ENCODE measurements at regions not wholly inside any gene's neighbourhood (a gene's known extent, or its start where the extent isn't known, plus 50 kb on each side); places are given as distances from the start of the nearest gene placed in this dataset.
A peak's percentile ranks its signal among the peaks of the same experiment; 100 is the strongest.
"Not testable (repeated sequence)": the region's sequence is repeated elsewhere in the genome, so short reads cannot be mapped to it uniquely, and the experiment has no call there.

- H3K4me3 Mint-ChIP-seq, result no peak overlapping the region
- peaks cover 7% of the 10 kb centered on the region for H3K4me1 Mint-ChIP-seq
- no peaks in the 10 kb centered on the region for H3K9me3 ChIP-seq (ENCODE audit: control insufficient read depth, low read length, poor library complexity, severe bottlenecking)
- ATAC-seq (no peak), DNase-seq (no peak)
- H3K27ac Mint-ChIP-seq, result no peak overlapping the region
- H3K27me3 Mint-ChIP-seq, result peaks cover 9% of the 10 kb centered on the region
- H3K36me3 Mint-ChIP-seq (ENCODE audit: low read depth), result no peaks in the 10 kb centered on the region
These were observed 218.4 kb downstream of the MREG start for GRCh38 chr2:215794829-215795546.

DNA sequence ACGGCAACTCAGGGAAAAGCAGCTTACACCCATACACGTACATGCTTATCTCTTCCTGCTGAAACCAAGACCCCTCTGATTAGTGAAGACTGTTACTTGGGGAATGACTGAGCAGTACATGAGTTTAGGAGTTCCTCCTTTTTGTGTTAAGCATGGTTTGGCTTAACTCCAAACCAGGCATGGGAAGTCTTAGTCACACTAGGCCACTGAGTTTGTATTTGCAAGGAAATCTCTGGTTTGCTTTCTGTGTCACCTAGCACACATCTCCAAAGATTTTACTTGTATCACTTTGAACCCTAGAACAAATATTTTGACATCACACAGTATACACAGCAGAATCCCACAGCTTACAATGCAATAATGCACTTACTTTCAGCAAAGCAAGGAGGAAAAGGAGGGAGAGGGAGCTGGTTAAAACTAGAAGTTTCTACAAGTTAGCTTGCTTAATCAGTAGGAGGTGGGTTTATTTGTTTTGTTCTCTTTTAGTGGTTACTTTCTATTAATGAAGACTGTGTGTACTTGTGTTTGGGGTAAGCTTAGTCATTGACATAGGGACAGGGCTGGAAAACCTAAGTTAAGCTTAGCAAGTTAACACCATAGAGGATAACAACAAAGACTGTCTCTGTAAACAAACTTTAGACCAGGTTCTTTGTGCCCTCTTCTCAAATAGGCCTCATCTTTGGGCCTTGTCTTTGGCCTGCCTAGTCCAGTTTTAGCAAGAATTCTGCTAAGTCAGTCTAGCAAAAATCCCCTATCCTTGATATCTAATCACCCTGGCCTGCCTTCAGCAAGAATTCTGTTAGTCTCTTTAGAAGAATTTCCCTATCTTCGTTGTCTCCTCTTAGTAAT lies 219.4 kb downstream of the MREG start:
- Mint-ChIP-seq H3K4me3 (peak overlapping the region; percentile 22), H3K27me3 (peaks cover 9% of the 10 kb centered on the region), H3K4me1 (peaks cover 7% of the 10 kb centered on the region), H3K36me3 (ENCODE audit: low read depth) (no peaks in the 10 kb centered on the region), H3K27ac (no peak overlapping the region)
- ATAC-seq, result peak; percentile 23
- no peak for DNase-seq
- no peaks in the 10 kb centered on the region for H3K9me3 ChIP-seq (ENCODE audit: control insufficient read depth, low read length, poor library complexity, severe bottlenecking)

- DNase-seq, result no peak
- Mint-ChIP-seq H3K4me3 (no peak overlapping the region), H3K4me1 (peaks cover 7% of the 10 kb centered on the region), H3K36me3 (ENCODE audit: low read depth) (no peaks in the 10 kb centered on the region), H3K27ac (no peak overlapping the region), H3K27me3 (peaks cover 4% of the 10 kb centered on the region)
- H3K9me3 ChIP-seq (ENCODE audit: control insufficient read depth, low read length, poor library complexity, severe bottlenecking), result no peaks in the 10 kb centered on the region
- ATAC-seq, result no peak
These were observed 221.8 kb downstream of the MREG start for GRCh38 chr2:215791481-215791937.

DNA sequence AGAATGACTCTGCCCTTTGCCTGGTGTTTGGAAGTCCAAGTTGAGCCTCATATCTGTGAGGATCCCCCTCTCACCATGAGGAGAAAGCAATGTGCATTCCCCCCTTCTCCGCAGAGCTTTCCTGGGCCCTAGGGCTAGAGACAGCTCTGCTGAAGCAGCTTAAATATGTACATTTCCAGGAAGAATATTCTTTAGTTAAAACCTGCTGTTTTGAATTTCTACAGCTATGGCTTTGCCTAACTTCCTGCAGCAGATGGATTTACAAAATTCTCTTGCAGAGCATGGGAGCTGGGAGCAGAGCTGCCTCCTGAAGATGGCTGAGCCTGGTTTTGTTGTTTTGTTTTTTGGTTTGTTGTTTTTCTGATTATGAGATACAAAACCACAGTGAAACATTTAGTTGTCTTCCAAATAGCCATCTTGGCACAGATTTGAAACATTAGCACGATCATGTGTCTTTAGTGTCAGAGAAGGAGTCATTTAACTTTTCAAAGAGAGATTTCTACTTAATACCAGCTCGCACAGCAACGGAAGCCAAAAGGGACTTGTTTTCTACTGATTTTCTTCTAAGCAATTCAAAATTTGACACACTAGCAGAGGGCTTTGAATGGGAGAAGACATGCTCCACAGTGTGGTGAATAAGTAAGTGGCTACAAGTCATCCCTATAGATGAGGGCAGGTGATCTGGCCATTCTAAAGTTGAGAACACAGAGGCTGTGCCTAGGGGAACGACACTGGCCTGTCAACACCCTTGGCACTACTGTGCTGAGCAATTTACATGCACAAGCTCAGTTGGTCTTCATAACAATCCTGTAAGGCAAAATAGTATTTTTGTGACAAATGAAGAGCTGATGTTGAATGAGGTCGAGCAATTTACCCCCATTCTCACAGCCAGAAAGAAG lies 222.6 kb downstream of the MREG start:
- H3K9me3 ChIP-seq (ENCODE audit: control insufficient read depth, low read length, poor library complexity, severe bottlenecking), result no peaks in the 10 kb centered on the region
- Mint-ChIP-seq H3K36me3 (ENCODE audit: low read depth) (no peaks in the 10 kb centered on the region), H3K4me1 (peaks cover 3% of the 10 kb centered on the region), H3K4me3 (no peak overlapping the region), H3K27me3 (peaks cover 4% of the 10 kb centered on the region), H3K27ac (no peak overlapping the region)
- no peak for ATAC-seq
- no peak for DNase-seq

GRCh38 chr2:215787565-215788178 lies 225.7 kb downstream of the MREG start:
- no peak overlapping the region for H3K4me3 Mint-ChIP-seq
- H3K4me1 Mint-ChIP-seq, result no peaks in the 10 kb centered on the region
- H3K27ac Mint-ChIP-seq, result no peak overlapping the region
- ATAC-seq (no peak), DNase-seq (no peak)
- peaks cover 5% of the 10 kb centered on the region for H3K27me3 Mint-ChIP-seq
- no peaks in the 10 kb centered on the region for H3K9me3 ChIP-seq (ENCODE audit: control insufficient read depth, low read length, poor library complexity, severe bottlenecking)
- no peaks in the 10 kb centered on the region for H3K36me3 Mint-ChIP-seq (ENCODE audit: low read depth)

DNA sequence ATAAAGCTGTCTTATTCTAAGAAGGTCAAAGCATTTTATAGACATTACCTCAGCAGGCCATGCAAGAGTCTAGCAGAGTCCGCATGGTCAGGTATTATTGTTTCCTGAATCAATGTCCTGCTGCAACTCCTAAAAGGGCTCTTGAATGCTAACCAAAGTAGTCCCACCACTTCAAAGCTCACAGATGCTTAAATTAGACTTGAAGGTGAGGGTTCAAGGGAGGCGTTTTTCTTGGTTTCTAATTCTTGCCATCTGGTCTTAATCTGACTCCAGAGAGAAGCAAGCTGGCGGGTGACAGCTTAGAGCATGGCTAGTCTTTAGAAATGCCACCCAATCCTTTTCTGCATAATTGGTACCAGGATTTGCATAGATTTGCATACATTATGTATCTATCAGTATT lies 226.3 kb downstream of the MREG start:
- H3K27ac Mint-ChIP-seq, result no peak overlapping the region
- H3K4me3 Mint-ChIP-seq, result no peak overlapping the region
- H3K9me3 ChIP-seq (ENCODE audit: control insufficient read depth, low read length, poor library complexity, severe bottlenecking), result no peaks in the 10 kb centered on the region
- DNase-seq (no peak), ATAC-seq (no peak)
- H3K27me3 Mint-ChIP-seq, result peaks cover 5% of the 10 kb centered on the region
- no peaks in the 10 kb centered on the region for H3K36me3 Mint-ChIP-seq (ENCODE audit: low read depth)
- no peaks in the 10 kb centered on the region for H3K4me1 Mint-ChIP-seq

- DNase-seq, result no peak
- Mint-ChIP-seq H3K4me3 (no peak overlapping the region), H3K27ac (no peak overlapping the region), H3K4me1 (no peaks in the 10 kb centered on the region), H3K36me3 (ENCODE audit: low read depth) (peaks cover 2% of the 10 kb centered on the region), H3K27me3 (peaks cover 10% of the 10 kb centered on the region)
- ATAC-seq, result no peak
- H3K9me3 ChIP-seq (ENCODE audit: control insufficient read depth, low read length, poor library complexity, severe bottlenecking), result no peaks in the 10 kb centered on the region
These were observed 229.0 kb downstream of the MREG start for GRCh38 chr2:215784371-215784783.

DNA sequence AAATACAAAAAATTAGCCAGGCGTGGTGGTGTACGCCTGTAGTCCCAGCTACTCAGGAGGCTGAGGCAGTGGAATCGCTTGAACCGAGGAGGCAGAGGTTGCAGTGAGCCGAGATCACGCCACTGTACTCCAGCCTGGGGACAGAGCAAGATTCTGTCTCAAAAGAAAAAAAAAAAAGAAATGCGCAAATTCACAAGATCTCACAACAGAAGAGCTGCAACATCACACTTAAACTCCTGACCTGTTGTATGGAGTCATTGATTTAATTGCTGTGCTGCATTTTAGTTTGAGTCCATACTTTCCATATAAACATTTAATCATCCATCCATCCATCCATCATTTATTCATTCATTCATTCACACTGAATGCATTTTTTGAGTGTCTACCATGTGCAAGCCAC lies 229.7 kb downstream of the MREG start:
- ATAC-seq; H3K27ac Mint-ChIP-seq; H3K4me1 Mint-ChIP-seq; DNase-seq; H3K36me3 Mint-ChIP-seq (ENCODE audit: low read depth); H3K9me3 ChIP-seq (ENCODE audit: control insufficient read depth, low read length, poor library complexity, severe bottlenecking); H3K4me3 Mint-ChIP-seq: not testable (repeated sequence)
- H3K27me3 Mint-ChIP-seq, result peaks cover 10% of the 10 kb centered on the region

DNA sequence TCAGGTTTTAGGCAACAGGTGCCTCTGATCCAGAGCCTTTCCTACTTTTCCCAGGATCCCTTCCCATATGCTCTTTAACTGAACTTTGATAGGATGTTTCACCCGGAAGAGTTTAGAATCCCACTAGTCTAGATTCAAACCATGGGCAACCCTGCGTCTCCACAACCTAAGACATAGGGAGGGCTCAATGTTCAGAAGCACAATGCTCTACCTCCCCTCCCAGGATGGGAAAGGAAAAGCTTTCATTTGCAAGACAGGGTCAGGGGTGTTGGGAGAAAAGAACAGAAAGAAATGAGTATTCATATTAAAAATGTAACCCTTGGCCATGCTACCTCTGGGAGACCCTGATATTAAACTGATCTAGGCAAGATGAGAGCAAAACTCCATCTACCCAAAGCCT lies 230.4 kb downstream of the MREG start:
- Mint-ChIP-seq H3K4me3 (no peak overlapping the region), H3K36me3 (ENCODE audit: low read depth) (peaks cover 2% of the 10 kb centered on the region), H3K27ac (no peak overlapping the region), H3K27me3 (peaks cover 10% of the 10 kb centered on the region), H3K4me1 (no peaks in the 10 kb centered on the region)
- DNase-seq (no peak), ATAC-seq (no peak)
- H3K9me3 ChIP-seq (ENCODE audit: control insufficient read depth, low read length, poor library complexity, severe bottlenecking), result no peaks in the 10 kb centered on the region

DNA sequence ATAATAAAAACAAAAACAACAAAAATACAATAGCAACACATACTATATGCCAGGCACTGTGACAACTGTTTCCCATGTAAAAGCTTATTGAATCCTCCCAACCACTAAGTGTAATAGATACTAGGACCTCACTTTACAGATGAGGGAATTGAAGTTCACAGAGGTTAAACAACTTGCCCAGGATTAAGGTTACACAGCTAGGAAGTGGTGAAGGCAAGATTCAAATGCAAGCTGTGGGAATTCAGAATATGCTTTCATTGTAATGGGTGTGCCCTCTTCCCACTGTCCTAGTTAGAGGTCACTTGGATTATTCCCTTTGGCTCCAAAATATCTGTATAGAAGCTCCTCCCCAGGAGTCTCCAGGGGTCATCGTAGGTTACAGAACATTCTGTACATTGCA lies 231.1 kb downstream of the MREG start:
- H3K4me3 Mint-ChIP-seq, result no peak overlapping the region
- no peak overlapping the region for H3K27ac Mint-ChIP-seq
- peaks cover 14% of the 10 kb centered on the region for H3K27me3 Mint-ChIP-seq
- ATAC-seq (no peak), DNase-seq (no peak)
- no peaks in the 10 kb centered on the region for H3K9me3 ChIP-seq (ENCODE audit: control insufficient read depth, low read length, poor library complexity, severe bottlenecking)
- H3K4me1 Mint-ChIP-seq, result no peaks in the 10 kb centered on the region
- H3K36me3 Mint-ChIP-seq (ENCODE audit: low read depth), result peaks cover 2% of the 10 kb centered on the region

GRCh38 chr2:215780907-215781685 lies 232.3 kb downstream of the MREG start:
- peaks cover 18% of the 10 kb centered on the region for H3K27me3 Mint-ChIP-seq
- H3K4me1 Mint-ChIP-seq, result no peaks in the 10 kb centered on the region

GRCh38 chr2:215780313-215780712 lies 233.0 kb downstream of the MREG start:
- H3K27ac Mint-ChIP-seq, result no peak overlapping the region
- H3K27me3 Mint-ChIP-seq, result peaks cover 22% of the 10 kb centered on the region
- DNase-seq (no peak), ATAC-seq (no peak)
- H3K36me3 Mint-ChIP-seq (ENCODE audit: low read depth), result peaks cover 2% of the 10 kb centered on the region
- H3K9me3 ChIP-seq (ENCODE audit: control insufficient read depth, low read length, poor library complexity, severe bottlenecking), result no peaks in the 10 kb centered on the region
- no peaks in the 10 kb centered on the region for H3K4me1 Mint-ChIP-seq
- no peak overlapping the region for H3K4me3 Mint-ChIP-seq

More at GRCh38 chr2:215780907-215781685, 232.3 kb downstream of the MREG start:
- no peak overlapping the region for H3K27ac Mint-ChIP-seq
- H3K9me3 ChIP-seq (ENCODE audit: control insufficient read depth, low read length, poor library complexity, severe bottlenecking), result no peaks in the 10 kb centered on the region
- DNase-seq (no peak), ATAC-seq (no peak)
- no peak overlapping the region for H3K4me3 Mint-ChIP-seq
- H3K36me3 Mint-ChIP-seq (ENCODE audit: low read depth), result peaks cover 2% of the 10 kb centered on the region

Measured in T-helper 17 cell (primary cell).